Epidermal melanocyte (primary cell): ENCODE measurements at regions not wholly inside any gene's neighbourhood (a gene's known extent, or its start where the extent isn't known, plus 50 kb on each side); places are given as distances from the start of the nearest gene placed in this dataset.
A peak's percentile ranks its signal among the peaks of the same experiment; 100 is the strongest.

Experiments
- DNase-seq: peaks from one replicate; pipeline ENCODE4 v3.0.0; 2011; ENCODE audit warnings: low spot score; ENCODE audit not compliant: insufficient read length

- DNase-seq, result no peak
Measured at GRCh38 chr9:96089452-96090085, 212.4 kb downstream of the HSD17B3 start.

- no peak for DNase-seq
Measured at GRCh38 chr9:96088510-96088909, 213.0 kb downstream of the ERCC6L2 start.

GRCh38 chr9:96087669-96088299 lies 212.3 kb downstream of the ERCC6L2 start:
- DNase-seq, result no peak

- DNase-seq, result no peak
Measured at GRCh38 chr9:96086936-96087571, 211.6 kb downstream of the ERCC6L2 start.

- DNase-seq, result no peak
Measured at GRCh38 chr9:96085491-96086143, 210.1 kb downstream of the ERCC6L2 start.

GRCh38 chr9:96084331-96084734 lies 208.8 kb downstream of the ERCC6L2 start:
- DNase-seq, result peak; percentile 43

GRCh38 chr9:96082516-96083232 lies 207.2 kb downstream of the ERCC6L2 start:
- DNase-seq, result no peak

- no peak for DNase-seq
Measured at GRCh38 chr9:96080364-96080763, 204.9 kb downstream of the ERCC6L2 start.

GRCh38 chr9:96079779-96080178 lies 204.3 kb downstream of the ERCC6L2 start:
- DNase-seq, result no peak

- DNase-seq, result no peak
Measured at GRCh38 chr9:96078897-96079490, 203.5 kb downstream of the ERCC6L2 start.

- DNase-seq, result no peak
Measured at GRCh38 chr9:96075757-96076156, 200.3 kb downstream of the ERCC6L2 start.

GRCh38 chr9:96075111-96075510 lies 199.6 kb downstream of the ERCC6L2 start:
- no peak for DNase-seq

- no peak for DNase-seq
Measured at GRCh38 chr9:96073531-96074480, 198.3 kb downstream of the ERCC6L2 start.

- no peak for DNase-seq
Measured at GRCh38 chr9:96072930-96073329, 197.4 kb downstream of the ERCC6L2 start.

GRCh38 chr9:96071815-96072124 lies 196.3 kb downstream of the ERCC6L2 start:
- no peak for DNase-seq

GRCh38 chr9:96071076-96071814 lies 195.8 kb downstream of the ERCC6L2 start:
- DNase-seq, result peak; percentile 78

GRCh38 chr9:96069629-96070220 lies 194.2 kb downstream of the ERCC6L2 start:
- DNase-seq, result no peak

- no peak for DNase-seq
Measured at GRCh38 chr9:96068511-96068910, 193.0 kb downstream of the ERCC6L2 start.

GRCh38 chr9:96067600-96067999 lies 192.1 kb downstream of the ERCC6L2 start:
- DNase-seq, result no peak
